Glomerular visceral epithelial cell (primary cell): ENCODE measurements at regions not wholly inside any gene's neighbourhood (a gene's known extent, or its start where the extent isn't known, plus 50 kb on each side); places are given as distances from the start of the nearest gene placed in this dataset.
A peak's percentile ranks its signal among the peaks of the same experiment; 100 is the strongest.
"Not testable (repeated sequence)": the region's sequence is repeated elsewhere in the genome, so short reads cannot be mapped to it uniquely, and the experiment has no call there.

Experiments
- DNase-seq: peaks from one replicate; pipeline ENCODE4 v3.0.0-alpha.2; 2016; ENCODE audit errors: extremely low spot score

GRCh38 chr2:105537920-105538319, 139.1 kb upstream of the FHL2 start:
- no peak for DNase-seq

DNA sequence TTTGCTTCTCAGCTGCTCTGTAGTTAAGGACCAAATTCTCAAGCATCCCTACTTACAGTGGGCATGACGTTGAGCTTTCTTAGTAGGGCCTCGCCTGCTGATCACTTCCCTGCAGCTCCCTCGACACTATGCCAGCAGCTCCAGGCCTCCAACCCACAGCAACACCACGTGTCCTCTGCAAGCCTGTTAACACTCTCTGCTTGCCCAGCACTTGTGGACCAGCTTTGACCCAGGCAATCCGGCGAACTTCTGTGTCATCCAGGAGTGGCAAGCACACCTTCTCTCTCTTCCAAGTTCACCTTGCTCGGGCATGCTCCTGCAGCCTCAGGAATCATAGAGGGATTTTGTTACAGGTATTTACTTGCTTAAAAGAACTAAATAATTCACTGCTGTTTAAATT, 138.6 kb upstream of the FHL2 start:
- no peak for DNase-seq

- DNase-seq = no peak
Measured at GRCh38 chr2:105536175-105536574, 137.3 kb upstream of the FHL2 start.

- not testable (repeated sequence) for DNase-seq
Measured at GRCh38 chr2:105529258-105529657, 130.4 kb upstream of the FHL2 start.

DNA sequence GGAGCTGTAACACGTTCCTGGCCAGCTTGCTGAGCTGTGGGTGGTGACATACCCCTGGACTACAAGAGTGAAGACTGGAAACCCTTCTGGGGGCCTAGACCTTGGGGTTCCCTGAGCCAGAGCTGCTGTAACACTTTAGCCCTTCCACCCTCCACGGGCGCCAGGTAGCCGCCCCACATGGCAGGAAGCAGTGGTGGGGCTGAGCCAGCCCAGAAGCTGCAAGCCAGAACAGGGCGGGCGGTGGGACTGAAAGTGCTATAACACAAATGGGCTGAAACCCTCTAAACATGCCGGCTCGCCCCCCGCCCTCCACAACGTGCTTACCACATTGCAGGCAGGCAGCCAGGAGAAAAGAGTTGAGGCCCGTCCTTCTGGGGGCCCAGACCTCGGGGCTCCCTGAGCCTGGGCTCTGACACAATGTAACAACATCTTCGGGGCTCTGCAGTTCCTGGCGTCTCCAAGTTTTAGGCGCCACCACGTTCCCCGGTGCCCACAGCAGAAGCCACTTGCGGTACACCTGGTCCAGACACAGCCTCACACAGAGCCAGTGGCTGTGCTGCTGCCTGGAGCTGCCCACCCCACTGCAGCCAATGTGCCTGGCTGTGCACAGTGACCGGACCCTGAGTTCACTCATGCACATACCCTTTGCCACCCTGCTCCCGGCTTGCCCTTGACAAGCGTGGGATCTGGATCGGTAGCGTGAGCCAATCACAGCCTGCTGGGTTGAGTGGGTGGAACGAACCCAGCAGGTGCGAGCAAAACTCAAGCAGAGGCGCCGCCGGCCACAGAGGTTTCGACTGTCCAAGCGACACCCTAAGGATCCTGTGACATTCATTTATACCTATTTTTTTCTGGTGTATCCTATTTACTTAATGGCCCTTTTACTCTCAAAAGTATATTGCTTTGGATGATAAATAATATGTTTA, 127.4 kb upstream of the FHL2 start:
- no peak for DNase-seq

- DNase-seq = no peak
Measured at GRCh38 chr2:105525201-105525600, 126.3 kb upstream of the FHL2 start.

DNA sequence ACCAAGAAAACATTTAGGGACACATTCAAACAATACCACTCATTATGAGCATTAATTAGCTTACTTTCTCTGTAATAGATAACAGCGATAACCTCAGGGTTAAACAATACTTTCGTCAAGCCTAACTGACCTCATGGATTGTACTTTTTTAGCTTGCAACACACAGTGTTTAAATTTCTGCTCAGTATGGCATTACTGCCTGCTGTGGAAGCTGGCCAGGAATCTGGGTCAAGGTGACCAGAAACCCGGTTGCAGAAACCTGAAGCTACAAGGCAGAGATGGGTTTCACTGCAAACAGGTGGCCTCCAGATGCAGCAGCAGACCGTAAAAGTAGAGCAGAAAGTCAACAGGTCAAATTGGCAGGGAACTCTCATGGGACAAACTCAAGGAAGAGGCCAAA, 123.8 kb upstream of the FHL2 start:
- DNase-seq = no peak

GRCh38 chr2:105521616-105522015, 122.8 kb upstream of the FHL2 start:
- DNase-seq = no peak

DNA sequence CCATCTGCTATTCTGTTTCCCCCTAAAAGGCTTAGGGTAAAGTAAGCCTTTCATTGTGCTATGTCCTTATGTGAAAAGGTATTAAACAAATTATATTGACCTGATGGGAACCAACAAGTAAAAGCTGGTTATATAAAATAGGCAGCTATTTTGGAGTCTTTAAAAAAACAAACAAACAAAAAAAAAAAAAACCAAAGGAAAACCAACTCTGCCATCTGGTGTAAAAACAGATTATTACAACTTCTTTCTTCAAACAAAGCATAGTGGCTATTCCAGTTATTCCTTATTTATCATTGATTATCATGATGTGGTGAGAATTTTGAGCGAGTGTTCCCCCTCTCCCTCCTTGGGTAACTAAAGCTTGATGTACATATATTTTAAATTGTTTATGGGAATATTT, 122.3 kb upstream of the FHL2 start:
- DNase-seq = peak; percentile 23

DNA sequence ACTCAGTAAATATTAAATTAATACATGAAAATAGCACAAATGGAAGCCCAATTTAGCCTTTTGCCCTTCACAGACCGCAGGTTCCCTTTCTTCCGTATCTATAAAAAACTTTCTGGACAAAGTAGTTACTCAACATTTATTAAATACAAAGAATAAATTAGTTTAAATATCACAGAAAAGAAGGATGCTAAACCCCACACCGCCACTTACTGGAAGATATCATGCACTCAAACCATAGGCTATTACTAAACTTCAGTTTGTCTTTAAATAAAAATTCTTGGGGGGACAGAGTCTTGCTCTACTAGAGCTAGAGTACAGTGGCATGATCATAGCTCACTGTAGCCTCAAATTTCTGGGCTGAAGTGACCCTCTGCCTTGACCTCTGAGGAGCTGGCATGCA, 120.7 kb upstream of the FHL2 start:
- no peak for DNase-seq

- DNase-seq = peak; percentile 20
Measured at GRCh38 chr2:105518897-105519296, 120.0 kb upstream of the FHL2 start.

GRCh38 chr2:105517814-105518705, 119.2 kb upstream of the FHL2 start:
- peak; percentile 47 for DNase-seq

- no peak for DNase-seq
Measured at GRCh38 chr2:105515581-105516415, 116.9 kb upstream of the FHL2 start.

DNA sequence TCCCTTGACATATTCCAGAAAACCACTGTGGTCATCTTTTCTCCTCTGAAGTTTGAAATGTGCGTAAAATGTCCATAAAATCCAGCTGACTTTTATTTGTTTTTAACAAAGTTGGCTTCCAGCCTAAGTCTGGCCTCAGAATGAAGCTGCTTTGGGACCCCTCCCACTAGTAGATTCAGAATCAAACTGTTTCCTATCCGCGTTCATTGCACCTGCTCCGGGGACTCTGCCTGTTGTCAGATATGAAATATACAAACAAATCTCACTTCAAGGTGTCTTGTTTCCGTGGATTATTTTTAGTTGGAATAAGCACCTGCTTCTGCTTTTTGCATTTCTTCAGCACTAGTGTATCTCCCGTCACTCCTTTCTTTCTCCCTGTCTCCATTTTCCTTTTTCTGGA, 115.7 kb upstream of the FHL2 start:
- no peak for DNase-seq

- DNase-seq = peak; percentile 21
Measured at GRCh38 chr2:105510761-105511528, 112.1 kb upstream of the FHL2 start.

GRCh38 chr2:105509269-105510086, 110.6 kb upstream of the FHL2 start:
- DNase-seq = no peak

DNA sequence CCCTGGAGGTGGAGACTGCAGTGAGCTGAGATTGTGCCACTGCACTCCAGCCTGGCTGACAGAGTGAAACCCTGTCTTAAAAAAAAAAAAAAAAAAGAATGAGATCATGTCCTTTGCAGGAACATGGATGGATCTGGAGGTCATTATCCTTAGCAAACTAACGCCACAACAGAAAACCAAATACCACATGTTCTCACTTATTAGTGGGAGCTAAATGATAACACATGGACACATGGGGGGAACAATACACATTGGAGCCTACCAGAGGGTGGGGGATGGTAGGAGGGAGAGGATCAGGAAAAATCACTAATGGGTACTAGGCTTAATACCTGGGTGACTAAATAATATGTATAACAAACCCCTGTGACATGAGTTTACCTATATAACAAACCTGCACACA, 108.0 kb upstream of the FHL2 start:
- DNase-seq = not testable (repeated sequence)

GRCh38 chr2:105504459-105504858, 105.6 kb upstream of the FHL2 start:
- DNase-seq = no peak

GRCh38 chr2:105502625-105503334, 103.9 kb upstream of the FHL2 start:
- DNase-seq = peak; percentile 52
